ENCODE measurements at regions not wholly inside any gene's neighbourhood (a gene's known extent, or its start where the extent isn't known, plus 50 kb on each side); places are given as distances from the start of the nearest gene placed in this dataset.

GRCh38 chr1:118479351-118479750, 294.3 kb upstream of the SPAG17 start:
- TF ChIP-seq CTCF (IDR thresholded peaks at IDR 0.05; ENCODE audit: insufficient read depth, low read depth, low read length) (no peak), EZH2 (IDR thresholded peaks at IDR 0.05; ENCODE audit: insufficient read depth, low read length) (no peak)

All from astrocyte (in vitro differentiated cells and primary cell).